RWPE1 (cell line): ENCODE measurements at regions not wholly inside any gene's neighbourhood (a gene's known extent, or its start where the extent isn't known, plus 50 kb on each side); places are given as distances from the start of the nearest gene placed in this dataset.
"Not testable (repeated sequence)": the region's sequence is repeated elsewhere in the genome, so short reads cannot be mapped to it uniquely, and the experiment has no call there.

ENCODE experiments used
- CTCF ChIA-PET: fragments of 350-600 bp; sonication (Branson Sonifier 250); formaldehyde crosslinking; extraction: SDS; loops from one replicate; lab custom pipeline; 2021; lab: Yijun Ruan, JAX
- POLR2A ChIA-PET: fragments of 400-600 bp; formaldehyde crosslinking; extraction: SDS; loops from one replicate; lab custom pipeline; 2020; ENCODE audit warnings: antibody characterized with exemption; ENCODE audit not compliant: low non-redundant PET; lab: Yijun Ruan, JAX
- DNase-seq: peaks from one replicate; pipeline ENCODE4 v3.0.0; 2012; ENCODE audit warnings: low spot score
- H3K27ac ChIP-seq: fragments of 450-650 bp; 2 replicates; pipeline ENCODE4 v1.5.1; 2017
- CTCF ChIP-seq: fragments of 450-650 bp; conservative IDR thresholded peaks from 2 replicates; pipeline ENCODE4 v1.5.1; 2017; ENCODE audit warnings: low read depth, mild to moderate bottlenecking

- POLR2A ChIA-PET, result no interaction called here
- DNase-seq, result no peak
- H3K27ac ChIP-seq, result no peak overlapping the region
- no peak for TF ChIP-seq CTCF
- CTCF ChIA-PET, result interaction anchor here (0.6 kb wide), 1 partner anchor 207 kb away, joined by 3 read pairs; no protein-coding TSS in a partner anchor
Measured at GRCh38 chr16:51523400-51523799, 372.3 kb upstream of the SALL1 start.

GRCh38 chr16:51522902-51523301 lies 371.8 kb upstream of the SALL1 start:
- POLR2A ChIA-PET, result no interaction called here
- CTCF ChIA-PET, result interaction anchor here (0.6 kb wide), 1 partner anchor 208 kb away, joined by 3 read pairs; no protein-coding TSS in a partner anchor
- H3K27ac ChIP-seq, result no peak overlapping the region
- TF ChIP-seq CTCF, result no peak
- DNase-seq, result no peak

- DNase-seq, H3K27ac ChIP-seq, POLR2A ChIA-PET: not testable (repeated sequence)
- CTCF ChIA-PET, result interaction anchor here (0.7 kb wide), 1 partner anchor 459 kb away, joined by 6 read pairs; no protein-coding TSS in a partner anchor
Measured at GRCh38 chr16:51516960-51517359, 365.9 kb upstream of the SALL1 start.

- ChIA-PET POLR2A (no interaction called here), CTCF (no interaction called here)
- TF ChIP-seq CTCF, result no peak
- H3K27ac ChIP-seq, result no peak overlapping the region
- DNase-seq, result no peak
Measured at GRCh38 chr16:51510416-51510815, 359.3 kb upstream of the SALL1 start.

GRCh38 chr16:51509336-51509735 lies 358.3 kb upstream of the SALL1 start:
- no peak for TF ChIP-seq CTCF
- CTCF ChIA-PET, result interaction anchor here (0.7 kb wide), 1 partner anchor 23 kb away, joined by 5 read pairs; no protein-coding TSS in a partner anchor
- DNase-seq, result no peak
- no peak overlapping the region for H3K27ac ChIP-seq
- POLR2A ChIA-PET, result no interaction called here

- POLR2A ChIA-PET, result no interaction called here
Measured at GRCh38 chr16:51508490-51509212, 357.6 kb upstream of the SALL1 start.

More at GRCh38 chr16:51508490-51509212, 357.6 kb upstream of the SALL1 start:
- H3K27ac ChIP-seq, result no peak overlapping the region
- DNase-seq, result no peak
- CTCF ChIA-PET, result interaction anchor here (0.7 kb wide), 1 partner anchor 22 kb away, joined by 5 read pairs; no protein-coding TSS in a partner anchor
- no peak for TF ChIP-seq CTCF
